Liver (tissue), 8 donors: ENCODE measurements at regions not wholly inside any gene's neighbourhood (a gene's known extent, or its start where the extent isn't known, plus 50 kb on each side); places are given as distances from the start of the nearest gene placed in this dataset.

Experiments used
- DNase-seq: peaks from one replicate; pipeline ENCODE4 v3.0.0-alpha.2; 2017; ENCODE audit warnings: low spot score
- H3K27ac ChIP-seq, 2 donors: one replicate each; pipeline ENCODE4 v1.7.0; 2013; ENCODE audit warnings: inconsistent platforms in 2 of 2, low read length in 2 of 2, control low read depth in 1 of 2, low read depth in 1 of 2, mild to moderate bottlenecking in 1 of 2
- H3K27me3 ChIP-seq, 4 donors: one replicate each; pipeline versions ENCODE4 v1.6.1 to v1.7.0; 2013; ENCODE audit warnings: low read length in 3 of 4, inconsistent platforms in 1 of 4, mild to moderate bottlenecking in 1 of 4, moderate library complexity in 1 of 4; ENCODE audit not compliant: control insufficient read depth in 4 of 4, insufficient read depth in 4 of 4
- H3K36me3 ChIP-seq, 4 donors: one replicate each; pipeline versions ENCODE4 v1.6.1 to v1.7.0; 2013; ENCODE audit warnings: low read length in 3 of 4, mild to moderate bottlenecking in 3 of 4, low read depth in 1 of 4, moderate library complexity in 1 of 4; ENCODE audit not compliant: control insufficient read depth in 4 of 4, insufficient read depth in 3 of 4
- H3K4me1 ChIP-seq, 4 donors: one replicate each; pipeline versions ENCODE4 v1.6.1 to v1.7.0; 2013; ENCODE audit warnings: low read length in 3 of 4, mild to moderate bottlenecking in 3 of 4, moderate library complexity in 1 of 4; ENCODE audit not compliant: control insufficient read depth in 4 of 4, insufficient read depth in 4 of 4
- H3K4me3 ChIP-seq, 3 donors: one replicate each; pipeline versions ENCODE4 v1.6.1 to v1.7.0; 2013; ENCODE audit warnings: low read length in 3 of 3, control low read depth in 1 of 3, low read depth in 1 of 3, mild to moderate bottlenecking in 1 of 3
- H3K9ac ChIP-seq, 2 donors: one replicate each; pipeline ENCODE4 v1.7.0; 2013; ENCODE audit warnings: low read length in 2 of 2, mild to moderate bottlenecking in 2 of 2, moderate library complexity in 2 of 2, control low read depth in 1 of 2, low read depth in 1 of 2
- H3K9me3 ChIP-seq, 4 donors: one replicate each; pipeline versions ENCODE4 v1.6.1 to v1.7.0; 2013; ENCODE audit warnings: low read length in 3 of 4; ENCODE audit not compliant: control insufficient read depth in 4 of 4
- EGR1 ChIP-seq, 2 donors: IDR thresholded peaks; 2 replicates each; pipeline ENCODE4 v1.6.1; 2016 to 2018; ENCODE audit warnings: antibody characterized with exemption in 2 of 2, low read depth in 2 of 2
- FOXA1 ChIP-seq: IDR thresholded peaks from 2 replicates; pipeline ENCODE4 v1.6.1; 2016; ENCODE audit warnings: antibody characterized with exemption
- FOXA2 ChIP-seq: IDR thresholded peaks from 2 replicates; pipeline ENCODE4 v1.6.1; 2016; ENCODE audit warnings: antibody characterized with exemption
- GABPA ChIP-seq, 2 donors: IDR thresholded peaks in 1 of 2; conservative IDR thresholded peaks in 1 of 2; 2 replicates each; pipeline ENCODE4 v1.6.1; 2016; ENCODE audit warnings: antibody characterized with exemption in 2 of 2, mild to moderate bottlenecking in 1 of 2, moderate library complexity in 1 of 2
- HNF4A ChIP-seq, 2 donors: conservative IDR thresholded peaks; 2 replicates each; pipeline ENCODE4 v1.6.1; 2016; ENCODE audit warnings: antibody characterized with exemption in 2 of 2, mild to moderate bottlenecking in 2 of 2
- HNF4G ChIP-seq: IDR thresholded peaks from 2 replicates; pipeline ENCODE4 v1.6.1; 2016; ENCODE audit warnings: antibody characterized with exemption
- JUND ChIP-seq, 2 donors: IDR thresholded peaks; 2 replicates each; pipeline ENCODE4 v1.6.1; 2016; ENCODE audit warnings: antibody characterized with exemption in 2 of 2
- NR2F2 ChIP-seq: IDR thresholded peaks from 2 replicates; pipeline ENCODE4 v1.6.1; 2016; ENCODE audit warnings: antibody characterized with exemption
- RAD21 ChIP-seq, 2 donors: IDR thresholded peaks; 2 replicates each; pipeline ENCODE4 v1.6.1; 2016; ENCODE audit warnings: antibody characterized with exemption in 2 of 2, mild to moderate bottlenecking in 2 of 2
- RXRA ChIP-seq, 2 donors: IDR thresholded peaks; 2 replicates each; pipeline ENCODE4 v1.6.1; 2017 to 2018; ENCODE audit warnings: antibody characterized with exemption in 2 of 2, mild to moderate bottlenecking in 1 of 2
- SP1 ChIP-seq: IDR thresholded peaks from 2 replicates; pipeline ENCODE4 v1.6.1; 2018; ENCODE audit warnings: antibody characterized with exemption, mild to moderate bottlenecking
- TAF1 ChIP-seq: conservative IDR thresholded peaks from 2 replicates; pipeline ENCODE4 v1.6.1; 2016; ENCODE audit warnings: antibody characterized with exemption, mild to moderate bottlenecking
- YY1 ChIP-seq: IDR thresholded peaks from 2 replicates; pipeline ENCODE4 v1.6.1; 2016; ENCODE audit warnings: antibody characterized with exemption, mild to moderate bottlenecking
- WGBS: extraction: QIAGEN DNeasy Blood & Tissue Kit; methylation state at CpG from one replicate; pipeline ENCODE4 v1.1.7; 2013; 5-methylcytosine and 5-hydroxymethylcytosine counted together
- TF ChIP-seq, protein P1 (sequence below): IDR thresholded peaks from 2 replicates; pipeline ENCODE4 v1.6.1; 2016; ENCODE audit warnings: antibody characterized with exemption, mild to moderate bottlenecking
- TF ChIP-seq, protein P2 (sequence below): fragments of 150-350 bp; IDR thresholded peaks from 2 replicates; pipeline ENCODE4 v1.5.1; 2017; ENCODE audit warnings: improper control_type of control experiment, low read depth, low read length; ENCODE audit not compliant: missing input control
- TF ChIP-seq, protein P3 (sequence below): IDR thresholded peaks from 2 replicates; pipeline ENCODE4 v1.6.1; 2016; ENCODE audit warnings: antibody characterized with exemption
- TF ChIP-seq, protein P4 (sequence below): IDR thresholded peaks from 2 replicates; pipeline ENCODE4 v1.6.1; 2016; ENCODE audit warnings: antibody characterized with exemption
- TF ChIP-seq, protein P5 (sequence below): IDR thresholded peaks from 2 replicates; pipeline ENCODE4 v1.6.1; 2016; ENCODE audit warnings: antibody characterized with exemption
- donor health status: healthy.
- donor health status: healthy.
- donor health status: healthy.
- donor health status: healthy.
- donor health status: healthy.

DNA sequence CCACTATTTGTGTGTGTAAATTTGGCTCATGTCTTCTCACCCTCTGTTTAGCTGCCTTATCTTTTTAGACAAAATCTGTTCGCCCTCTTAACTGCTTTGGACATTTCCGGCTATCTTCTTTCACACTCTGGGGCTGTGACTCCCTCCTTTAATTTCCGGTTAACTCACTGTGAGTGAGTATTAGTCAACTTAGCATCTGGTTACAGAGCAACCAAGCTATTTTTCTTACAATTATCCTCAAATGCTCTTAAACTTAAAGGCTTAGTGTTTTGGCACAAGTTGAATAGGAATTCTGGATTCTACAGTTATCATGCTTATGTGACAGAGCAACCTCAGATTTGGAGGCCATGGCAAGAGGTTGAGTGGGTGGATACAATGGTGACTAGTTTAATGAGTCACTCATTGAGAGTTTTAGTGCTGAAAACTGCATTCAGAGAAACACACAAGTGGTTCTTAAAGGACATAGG, 177.6 kb upstream of the SEMA3A start:
- no peaks in the 10 kb centered on the region for H3K9me3 ChIP-seq
- TF ChIP-seq NR2F2 = no peak
- 63% methylated on average over 3 of the region's 3 CpGs for WGBS
- DNase-seq = no peak
- H3K27ac ChIP-seq = no peak overlapping the region
- H3K9ac ChIP-seq = no peak overlapping the region
- H3K4me1 ChIP-seq = no peaks in the 10 kb centered on the region
- H3K27me3 ChIP-seq = no peaks in the 10 kb centered on the region
- no peak overlapping the region for H3K4me3 ChIP-seq
- no peaks in the 10 kb centered on the region for H3K36me3 ChIP-seq

DNA sequence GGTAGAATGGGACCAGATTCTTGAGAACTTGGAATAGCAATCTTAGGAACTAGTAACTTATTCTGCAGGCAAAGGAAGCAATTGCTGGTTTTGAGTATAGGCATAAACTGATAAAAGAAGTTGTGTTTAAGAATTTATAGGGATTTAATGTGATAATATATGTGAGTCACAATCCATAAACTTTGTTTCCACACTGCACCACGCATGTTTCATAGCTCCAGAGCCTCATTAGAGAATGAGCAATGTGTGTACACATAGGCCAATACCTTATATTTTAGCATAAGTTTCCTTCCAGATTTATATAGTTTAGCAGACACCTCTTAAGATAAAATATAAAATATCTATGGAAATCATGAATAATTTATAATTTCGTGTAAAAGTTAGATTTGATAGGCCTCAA, 175.5 kb upstream of the SEMA3A start:
- Histone ChIP-seq H3K27me3 (no peaks in the 10 kb centered on the region), H3K27ac (no peak overlapping the region), H3K4me1 (no peaks in the 10 kb centered on the region), H3K9ac (no peak overlapping the region), H3K9me3 (no peaks in the 10 kb centered on the region), H3K36me3 (no peaks in the 10 kb centered on the region), H3K4me3 (no peak overlapping the region)
- TF ChIP-seq TAF1 (no peak), HNF4A (conservative IDR thresholded peaks at IDR 0.05) (no peak), SP1 (no peak), FOXA1 (no peak), HNF4G (no peak), YY1 (no peak), EGR1 (IDR thresholded peaks at IDR 0.05; ENCODE audit: low read depth in 2 of 2) (no peak), FOXA2 (no peak), RAD21 (IDR thresholded peaks at IDR 0.05) (no peak), NR2F2 (no peak), RXRA (IDR thresholded peaks at IDR 0.05) (no peak), GABPA (IDR thresholded peaks at IDR 0.05 in 1 of 2, conservative IDR thresholded peaks at IDR 0.05 in 1 of 2) (no peak), JUND (IDR thresholded peaks at IDR 0.05) (no peak)
- TF ChIP-seq, protein P1, sequence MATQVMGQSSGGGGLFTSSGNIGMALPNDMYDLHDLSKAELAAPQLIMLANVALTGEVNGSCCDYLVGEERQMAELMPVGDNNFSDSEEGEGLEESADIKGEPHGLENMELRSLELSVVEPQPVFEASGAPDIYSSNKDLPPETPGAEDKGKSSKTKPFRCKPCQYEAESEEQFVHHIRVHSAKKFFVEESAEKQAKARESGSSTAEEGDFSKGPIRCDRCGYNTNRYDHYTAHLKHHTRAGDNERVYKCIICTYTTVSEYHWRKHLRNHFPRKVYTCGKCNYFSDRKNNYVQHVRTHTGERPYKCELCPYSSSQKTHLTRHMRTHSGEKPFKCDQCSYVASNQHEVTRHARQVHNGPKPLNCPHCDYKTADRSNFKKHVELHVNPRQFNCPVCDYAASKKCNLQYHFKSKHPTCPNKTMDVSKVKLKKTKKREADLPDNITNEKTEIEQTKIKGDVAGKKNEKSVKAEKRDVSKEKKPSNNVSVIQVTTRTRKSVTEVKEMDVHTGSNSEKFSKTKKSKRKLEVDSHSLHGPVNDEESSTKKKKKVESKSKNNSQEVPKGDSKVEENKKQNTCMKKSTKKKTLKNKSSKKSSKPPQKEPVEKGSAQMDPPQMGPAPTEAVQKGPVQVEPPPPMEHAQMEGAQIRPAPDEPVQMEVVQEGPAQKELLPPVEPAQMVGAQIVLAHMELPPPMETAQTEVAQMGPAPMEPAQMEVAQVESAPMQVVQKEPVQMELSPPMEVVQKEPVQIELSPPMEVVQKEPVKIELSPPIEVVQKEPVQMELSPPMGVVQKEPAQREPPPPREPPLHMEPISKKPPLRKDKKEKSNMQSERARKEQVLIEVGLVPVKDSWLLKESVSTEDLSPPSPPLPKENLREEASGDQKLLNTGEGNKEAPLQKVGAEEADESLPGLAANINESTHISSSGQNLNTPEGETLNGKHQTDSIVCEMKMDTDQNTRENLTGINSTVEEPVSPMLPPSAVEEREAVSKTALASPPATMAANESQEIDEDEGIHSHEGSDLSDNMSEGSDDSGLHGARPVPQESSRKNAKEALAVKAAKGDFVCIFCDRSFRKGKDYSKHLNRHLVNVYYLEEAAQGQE = no peak
- TF ChIP-seq, protein P2, sequence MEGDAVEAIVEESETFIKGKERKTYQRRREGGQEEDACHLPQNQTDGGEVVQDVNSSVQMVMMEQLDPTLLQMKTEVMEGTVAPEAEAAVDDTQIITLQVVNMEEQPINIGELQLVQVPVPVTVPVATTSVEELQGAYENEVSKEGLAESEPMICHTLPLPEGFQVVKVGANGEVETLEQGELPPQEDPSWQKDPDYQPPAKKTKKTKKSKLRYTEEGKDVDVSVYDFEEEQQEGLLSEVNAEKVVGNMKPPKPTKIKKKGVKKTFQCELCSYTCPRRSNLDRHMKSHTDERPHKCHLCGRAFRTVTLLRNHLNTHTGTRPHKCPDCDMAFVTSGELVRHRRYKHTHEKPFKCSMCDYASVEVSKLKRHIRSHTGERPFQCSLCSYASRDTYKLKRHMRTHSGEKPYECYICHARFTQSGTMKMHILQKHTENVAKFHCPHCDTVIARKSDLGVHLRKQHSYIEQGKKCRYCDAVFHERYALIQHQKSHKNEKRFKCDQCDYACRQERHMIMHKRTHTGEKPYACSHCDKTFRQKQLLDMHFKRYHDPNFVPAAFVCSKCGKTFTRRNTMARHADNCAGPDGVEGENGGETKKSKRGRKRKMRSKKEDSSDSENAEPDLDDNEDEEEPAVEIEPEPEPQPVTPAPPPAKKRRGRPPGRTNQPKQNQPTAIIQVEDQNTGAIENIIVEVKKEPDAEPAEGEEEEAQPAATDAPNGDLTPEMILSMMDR = no peak
- TF ChIP-seq, protein P3, sequence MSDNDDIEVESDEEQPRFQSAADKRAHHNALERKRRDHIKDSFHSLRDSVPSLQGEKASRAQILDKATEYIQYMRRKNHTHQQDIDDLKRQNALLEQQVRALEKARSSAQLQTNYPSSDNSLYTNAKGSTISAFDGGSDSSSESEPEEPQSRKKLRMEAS = no peak
- TF ChIP-seq, protein P4, sequence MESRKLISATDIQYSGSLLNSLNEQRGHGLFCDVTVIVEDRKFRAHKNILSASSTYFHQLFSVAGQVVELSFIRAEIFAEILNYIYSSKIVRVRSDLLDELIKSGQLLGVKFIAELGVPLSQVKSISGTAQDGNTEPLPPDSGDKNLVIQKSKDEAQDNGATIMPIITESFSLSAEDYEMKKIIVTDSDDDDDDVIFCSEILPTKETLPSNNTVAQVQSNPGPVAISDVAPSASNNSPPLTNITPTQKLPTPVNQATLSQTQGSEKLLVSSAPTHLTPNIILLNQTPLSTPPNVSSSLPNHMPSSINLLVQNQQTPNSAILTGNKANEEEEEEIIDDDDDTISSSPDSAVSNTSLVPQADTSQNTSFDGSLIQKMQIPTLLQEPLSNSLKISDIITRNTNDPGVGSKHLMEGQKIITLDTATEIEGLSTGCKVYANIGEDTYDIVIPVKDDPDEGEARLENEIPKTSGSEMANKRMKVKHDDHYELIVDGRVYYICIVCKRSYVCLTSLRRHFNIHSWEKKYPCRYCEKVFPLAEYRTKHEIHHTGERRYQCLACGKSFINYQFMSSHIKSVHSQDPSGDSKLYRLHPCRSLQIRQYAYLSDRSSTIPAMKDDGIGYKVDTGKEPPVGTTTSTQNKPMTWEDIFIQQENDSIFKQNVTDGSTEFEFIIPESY = no peak
- TF ChIP-seq, protein P5, sequence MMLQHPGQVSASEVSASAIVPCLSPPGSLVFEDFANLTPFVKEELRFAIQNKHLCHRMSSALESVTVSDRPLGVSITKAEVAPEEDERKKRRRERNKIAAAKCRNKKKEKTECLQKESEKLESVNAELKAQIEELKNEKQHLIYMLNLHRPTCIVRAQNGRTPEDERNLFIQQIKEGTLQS = no peak
- 43% methylated on average over 2 of the region's 2 CpGs for WGBS
- DNase-seq = no peak
